K562 (cell line): ENCODE measurements at regions not wholly inside any gene's neighbourhood (a gene's known extent, or its start where the extent isn't known, plus 50 kb on each side); places are given as distances from the start of the nearest gene placed in this dataset.

Source experiments
- ARID4B ChIP-seq: sonication (generic); formaldehyde crosslinking; IDR thresholded peaks from 2 replicates; pipeline ENCODE4 v1.8.0; 2022; ENCODE audit warnings: mild to moderate bottlenecking, missing genetic modification reagents
- ATF4 ChIP-seq: fragments of 450-650 bp; formaldehyde crosslinking; IDR thresholded peaks from 2 replicates; pipeline ENCODE4 v1.4.0; 2022; ENCODE audit warnings: mild to moderate bottlenecking, moderate library complexity
- DDX20 ChIP-seq: fragments of 450-650 bp; IDR thresholded peaks from 2 replicates; pipeline ENCODE4 v1.6.1; 2016; ENCODE audit warnings: missing genetic modification characterization, low read depth, mild to moderate bottlenecking, missing compliant biosample characterization, moderate library complexity
- ELF2 ChIP-seq: fragments of 250-450 bp; sonication (Bioruptor Pico); IDR thresholded peaks from 2 replicates; pipeline ENCODE4 v1.5.0; 2021; ENCODE audit warnings: mild to moderate bottlenecking
- ETS2 ChIP-seq: IDR thresholded peaks from 2 replicates; pipeline ENCODE4 v1.6.1; 2016; ENCODE audit warnings: borderline replicate concordance, missing genetic modification characterization, mild to moderate bottlenecking, moderate library complexity, missing compliant biosample characterization; ENCODE audit not compliant: poor library complexity, severe bottlenecking
- FOXJ2 ChIP-seq: fragments of 200-800 bp; sonication (Bioruptor generic); IDR thresholded peaks from 2 replicates; pipeline ENCODE4 v1.6.1; 2016; ENCODE audit warnings: missing genetic modification characterization, missing compliant biosample characterization
- FUS ChIP-seq: fragments of 200-400 bp; formaldehyde crosslinking; optimal IDR thresholded peaks from 2 replicates; pipeline ENCODE3; 2017; ENCODE audit warnings: low read depth, low read length
- NUFIP1 ChIP-seq: fragments of 450-650 bp; IDR thresholded peaks from 2 replicates; pipeline ENCODE4 v1.6.1; 2018; ENCODE audit not compliant: partially characterized antibody
- PPARD ChIP-seq: fragments of 250-450 bp; sonication (Bioruptor Pico); IDR thresholded peaks from 2 replicates; pipeline ENCODE4 v1.8.0; 2022; ENCODE audit warnings: inconsistent platforms, mild to moderate bottlenecking, moderate library complexity
- RBM22 ChIP-seq: fragments of 200-400 bp; formaldehyde crosslinking; IDR thresholded peaks from 2 replicates; pipeline ENCODE4 v1.6.1; 2018; ENCODE audit warnings: low read length, low read depth; ENCODE audit not compliant: poor library complexity, severe bottlenecking
- SLC30A9 ChIP-seq: fragments of 250-450 bp; sonication (Bioruptor Pico); IDR thresholded peaks from 2 replicates; pipeline ENCODE4 v1.8.0; 2022; ENCODE audit warnings: mild to moderate bottlenecking, moderate library complexity
- SMAD3 ChIP-seq: fragments of 450-650 bp; formaldehyde crosslinking; conservative IDR thresholded peaks from 2 replicates; pipeline ENCODE4 v1.4.0; 2020; ENCODE audit warnings: mild to moderate bottlenecking
- ZBTB49 ChIP-seq: sonication (generic); formaldehyde crosslinking; IDR thresholded peaks from 2 replicates; pipeline ENCODE4 v1.8.0; 2022; ENCODE audit warnings: missing genetic modification reagents, mild to moderate bottlenecking, borderline replicate concordance
- ZNF133 ChIP-seq: fragments of 250-450 bp; sonication (Bioruptor Pico); IDR thresholded peaks from 2 replicates; pipeline ENCODE4 v1.4.0; 2020; ENCODE audit warnings: mild to moderate bottlenecking
- ZNF274 ChIP-seq: IDR thresholded peaks from 2 replicates; pipeline ENCODE4 v1.6.1; 2011; ENCODE audit warnings: low read depth, mild to moderate bottlenecking, low read length, moderate library complexity, borderline replicate concordance
- ZNF561 ChIP-seq: fragments of 450-650 bp; formaldehyde crosslinking; conservative IDR thresholded peaks from 2 replicates; pipeline ENCODE4 v1.4.0; 2020; ENCODE audit warnings: mild to moderate bottlenecking, moderate library complexity
- ZNF740 ChIP-seq, 3 experiments: fragments of 200-800 bp in 1 of 3; sonication (Bioruptor generic) in 1 of 3; sonication (generic) in 1 of 3; formaldehyde crosslinking in 1 of 3; IDR thresholded peaks; 2 replicates each; pipeline versions ENCODE4 v1.6.1 to v1.8.0; 2016 to 2022; ENCODE audit warnings: mild to moderate bottlenecking in 2 of 3, missing compliant biosample characterization in 2 of 3, missing genetic modification characterization in 2 of 3, missing genetic modification reagents in 1 of 3
- ZNF76 ChIP-seq: fragments of 250-450 bp; sonication (Bioruptor Pico); IDR thresholded peaks from 2 replicates; pipeline ENCODE4 v1.4.0; 2020; ENCODE audit warnings: mild to moderate bottlenecking, moderate library complexity, borderline replicate concordance
- ZSCAN29 ChIP-seq: fragments of 450-650 bp; IDR thresholded peaks from 2 replicates; pipeline ENCODE4 v1.6.1; 2017

GRCh38 chr4:99734583-99735322 is 77.1 kb upstream of the C4orf54 start (continued):
- TF ChIP-seq ZNF561 (CRISPR knock-in tag): no peak
- TF ChIP-seq ELF2 (CRISPR knock-in tag): 0 out of 2 replicates have a peak, but pooled peaks have one; percentile 55
- no peak for TF ChIP-seq NUFIP1
- TF ChIP-seq FUS: no peak
- peak; percentile 67; the same call in 1 of the 2 replicates for TF ChIP-seq ZNF133 (CRISPR knock-in tag)
- TF ChIP-seq DDX20 (tag): peak; percentile 97
- TF ChIP-seq PPARD (CRISPR knock-in tag): peak; percentile 92; the same call in 1 of the 2 replicates
- TF ChIP-seq SMAD3: peak; percentile 97
- no peak for TF ChIP-seq ZSCAN29
- peak; percentile 86 for TF ChIP-seq ETS2 (tag)
- TF ChIP-seq ZNF274: no peak
- TF ChIP-seq SLC30A9 (CRISPR knock-in tag): no peak
- peak; percentile 53; the same call in 1 of the 2 replicates for TF ChIP-seq FOXJ2 (tag)
- no peak for TF ChIP-seq ZNF740 (CRISPR knock-in tag; IDR thresholded peaks at IDR 0.05)
- peak in 1 of 2 experiments; percentile 98; a peak in 2 of 4 replicates for TF ChIP-seq ZNF740 (tag; IDR thresholded peaks at IDR 0.05)
- TF ChIP-seq ZBTB49 (CRISPR knock-in tag): no peak
- no peak for TF ChIP-seq ARID4B
- no peak for TF ChIP-seq RBM22
- TF ChIP-seq ATF4 (CRISPR knock-in tag): peak; percentile 65
- TF ChIP-seq ZNF76: peak; percentile 93
